Activated naive CD4-positive, alpha-beta T cell treated with anti-CD3 and anti-CD28 coated beads for 36 hours (primary cell): ENCODE measurements at regions not wholly inside any gene's neighbourhood (a gene's known extent, or its start where the extent isn't known, plus 50 kb on each side); places are given as distances from the start of the nearest gene placed in this dataset.

Experiments
- CTCF ChIA-PET: fragments of 350-600 bp; sonication (Branson Sonifier 250); formaldehyde crosslinking; loops from one replicate; lab custom pipeline; 2021; ENCODE audit warnings: antibody characterized with exemption; lab: Charles Lee
- DNase-seq: peaks from one replicate; pipeline ENCODE4 v3.0.0-alpha.2; 2020
- H3K27ac Mint-ChIP-seq: one replicate; pipeline ENCODE4 v1.8.0; 2021; ENCODE audit warnings: mild to moderate bottlenecking, mixed read lengths
- H3K27me3 Mint-ChIP-seq: one replicate; pipeline ENCODE4 v1.8.0; 2021; ENCODE audit warnings: low read depth, mixed read lengths
- H3K36me3 Mint-ChIP-seq: one replicate; pipeline ENCODE4 v1.8.0; 2021; ENCODE audit warnings: low read depth, mixed read lengths
- H3K4me1 Mint-ChIP-seq: one replicate; pipeline ENCODE4 v1.8.0; 2021; ENCODE audit warnings: low read depth, mixed read lengths
- H3K4me3 Mint-ChIP-seq: one replicate; pipeline ENCODE4 v1.8.0; 2021; ENCODE audit warnings: mild to moderate bottlenecking, moderate library complexity, mixed read lengths
- H3K9me3 Mint-ChIP-seq: one replicate; pipeline ENCODE4 v1.8.0; 2021; ENCODE audit warnings: mixed read lengths
- intact Hi-C: fragments of 100-400 bp; cut with micrococcal nuclease; formaldehyde crosslinking; loops from one replicate; pipeline ENCODE4 v1.15.1; 2023

- Mint-ChIP-seq H3K27ac (no peak overlapping the region), H3K36me3 (no peaks in the 10 kb centered on the region), H3K27me3 (no peaks in the 10 kb centered on the region), H3K9me3 (no peaks in the 10 kb centered on the region), H3K4me1 (no peaks in the 10 kb centered on the region), H3K4me3 (no peak overlapping the region)
- DNase-seq = no peak
- CTCF ChIA-PET = no interaction called here
- intact Hi-C loops = no loop called here
Measured at GRCh38 chr22:34950489-34950888, 115.5 kb upstream of the ISX start.

DNA sequence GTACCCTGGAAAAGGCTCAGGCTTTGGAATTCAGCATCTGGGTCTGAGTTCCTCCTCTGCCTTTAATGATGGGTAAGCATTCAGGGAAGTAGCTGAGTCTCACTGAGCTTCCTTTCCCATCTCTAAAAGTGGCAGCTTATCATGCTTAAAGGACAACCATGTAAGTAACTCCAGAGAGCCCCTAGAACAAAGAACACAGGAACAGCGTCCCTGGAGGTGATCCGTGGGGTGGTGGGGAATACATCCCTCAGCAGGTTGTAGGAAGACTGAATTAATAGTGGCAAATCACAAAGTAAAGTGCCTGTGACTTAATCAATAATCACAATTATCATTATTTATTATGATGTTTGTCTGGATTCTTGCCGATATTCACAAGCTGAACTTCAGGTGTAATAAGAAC is 114.7 kb upstream of the ISX start:
- no peaks in the 10 kb centered on the region for H3K36me3 Mint-ChIP-seq
- H3K4me1 Mint-ChIP-seq = no peaks in the 10 kb centered on the region
- DNase-seq = no peak
- H3K27me3 Mint-ChIP-seq = no peaks in the 10 kb centered on the region
- CTCF ChIA-PET = interaction anchor here (0.9 kb wide), 1 partner anchor 15 kb away, joined by 3 read pairs; no protein-coding TSS in a partner anchor
- H3K4me3 Mint-ChIP-seq = no peak overlapping the region
- no peaks in the 10 kb centered on the region for H3K9me3 Mint-ChIP-seq
- intact Hi-C loops = no loop called here
- no peak overlapping the region for H3K27ac Mint-ChIP-seq

- H3K9me3 Mint-ChIP-seq = no peaks in the 10 kb centered on the region
- H3K27me3 Mint-ChIP-seq = peaks cover 4% of the 10 kb centered on the region
- no peaks in the 10 kb centered on the region for H3K4me1 Mint-ChIP-seq
- H3K36me3 Mint-ChIP-seq = no peaks in the 10 kb centered on the region
- H3K4me3 Mint-ChIP-seq = no peak overlapping the region
- CTCF ChIA-PET = interaction anchor here (0.7 kb wide), 1 partner anchor 170 kb away, joined by 3 read pairs; no protein-coding TSS in a partner anchor
- intact Hi-C loops = no loop called here
- no peak for DNase-seq
- no peak overlapping the region for H3K27ac Mint-ChIP-seq
Measured at GRCh38 chr22:34960005-34960404, 106.0 kb upstream of the ISX start.

DNA sequence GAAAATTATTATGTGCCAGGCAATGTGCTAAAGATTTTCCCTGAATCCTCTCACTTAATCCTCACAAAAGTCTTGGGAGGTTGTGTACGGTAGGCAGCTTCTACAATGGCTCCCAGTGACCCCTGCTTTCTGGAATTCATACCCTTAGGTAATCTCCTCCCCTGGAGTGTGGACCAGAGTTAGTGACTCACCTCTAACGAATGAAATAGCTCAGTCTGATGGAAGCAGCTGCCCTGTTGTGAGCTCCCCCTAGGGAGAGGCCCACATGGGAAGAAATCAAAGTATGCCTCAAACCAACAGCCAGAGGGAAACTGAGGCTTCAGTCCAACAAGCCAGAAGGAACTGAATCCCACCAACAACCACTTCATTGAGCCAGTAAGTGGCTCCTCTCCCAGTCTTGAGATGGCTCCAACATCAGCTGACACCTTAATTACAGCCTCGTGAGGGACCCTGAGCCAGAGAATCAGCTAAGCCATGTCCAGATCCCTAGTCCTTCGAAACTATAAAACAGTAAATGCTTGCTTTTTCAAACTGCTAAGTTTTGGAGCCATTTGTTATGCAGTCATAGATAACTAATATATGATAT is 98.9 kb upstream of the ISX start:
- H3K4me3 Mint-ChIP-seq = no peak overlapping the region
- H3K9me3 Mint-ChIP-seq = no peaks in the 10 kb centered on the region
- no peak overlapping the region for H3K27ac Mint-ChIP-seq
- peaks cover 6% of the 10 kb centered on the region for H3K27me3 Mint-ChIP-seq
- DNase-seq = no peak
- CTCF ChIA-PET = interaction anchor here (0.8 to 1.0 kb wide), 2 partner anchors 9 to 16 kb away, joined by 3 read pairs; no protein-coding TSS in a partner anchor
- no peaks in the 10 kb centered on the region for H3K36me3 Mint-ChIP-seq
- intact Hi-C loops = no loop called here
- no peaks in the 10 kb centered on the region for H3K4me1 Mint-ChIP-seq

GRCh38 chr22:34969001-34969790 is 96.8 kb upstream of the ISX start:
- no peaks in the 10 kb centered on the region for H3K4me1 Mint-ChIP-seq

DNA sequence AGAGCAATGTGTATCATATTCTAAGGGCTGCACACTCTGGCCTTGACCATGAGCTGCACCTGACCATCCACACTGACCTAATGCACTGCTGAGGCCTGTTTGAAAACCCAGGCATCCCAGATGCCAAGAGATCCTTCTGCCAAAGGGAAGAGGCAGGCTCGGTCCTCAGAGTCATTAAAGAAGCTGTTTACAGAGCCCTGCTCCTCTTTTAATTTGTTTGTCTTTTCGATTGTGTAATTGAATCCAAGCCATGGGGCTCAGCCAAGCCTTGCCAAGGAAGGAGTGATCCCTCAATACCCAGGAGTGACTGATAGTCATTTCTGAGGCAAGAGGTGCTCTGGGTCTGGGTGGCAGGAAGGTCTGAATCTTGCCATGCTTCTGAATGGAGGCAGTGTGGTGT is 94.5 kb upstream of the ISX start:
- Mint-ChIP-seq H3K4me1 (no peaks in the 10 kb centered on the region), H3K27ac (no peak overlapping the region), H3K4me3 (no peak overlapping the region), H3K36me3 (no peaks in the 10 kb centered on the region), H3K27me3 (peaks cover 6% of the 10 kb centered on the region), H3K9me3 (peaks cover 6% of the 10 kb centered on the region)
- intact Hi-C loops = no loop called here
- DNase-seq = no peak
- CTCF ChIA-PET = no interaction called here

More at GRCh38 chr22:34969001-34969790, 96.8 kb upstream of the ISX start:
- intact Hi-C loops = no loop called here
- no peaks in the 10 kb centered on the region for H3K9me3 Mint-ChIP-seq
- H3K27ac Mint-ChIP-seq = no peak overlapping the region
- H3K27me3 Mint-ChIP-seq = peaks cover 6% of the 10 kb centered on the region
- H3K4me3 Mint-ChIP-seq = no peak overlapping the region
- DNase-seq = no peak
- no peaks in the 10 kb centered on the region for H3K36me3 Mint-ChIP-seq
- CTCF ChIA-PET = no interaction called here

DNA sequence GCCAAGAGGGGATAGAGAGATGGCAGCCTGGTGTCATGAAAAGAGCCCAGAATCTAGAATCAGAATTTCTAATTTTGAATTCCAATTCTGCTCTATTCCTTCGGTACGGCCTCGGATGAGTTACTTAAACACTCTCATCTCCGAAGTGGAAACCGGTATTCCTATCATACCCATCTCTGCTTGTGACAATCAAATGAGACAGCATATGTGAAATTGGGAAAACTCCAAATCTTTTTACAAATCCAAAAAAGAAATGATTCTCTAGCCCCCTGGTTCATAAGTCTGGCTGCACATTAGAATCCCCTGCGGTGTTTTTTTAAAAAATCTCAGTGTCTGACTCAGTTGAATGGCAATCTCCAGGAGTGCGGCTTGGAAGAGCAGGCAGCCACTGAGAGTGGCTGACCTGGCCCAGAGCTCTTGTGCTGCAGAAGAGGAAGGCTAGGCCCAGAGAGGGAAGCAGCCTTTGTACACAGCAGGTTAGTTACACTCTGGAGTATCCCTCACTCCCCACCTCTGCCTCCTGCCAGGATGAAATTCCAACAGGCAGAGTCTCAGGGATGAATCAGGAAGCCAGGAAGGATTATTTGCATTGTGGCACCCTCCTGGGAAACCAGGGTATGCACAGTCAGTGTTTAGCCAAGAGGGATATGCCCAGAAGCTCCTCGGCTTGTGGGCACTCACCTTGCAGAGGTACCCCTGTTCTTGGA is 93.6 kb upstream of the ISX start:
- Mint-ChIP-seq H3K27ac (no peak overlapping the region), H3K27me3 (peaks cover 6% of the 10 kb centered on the region), H3K4me1 (no peaks in the 10 kb centered on the region), H3K4me3 (no peak overlapping the region), H3K9me3 (peaks cover 7% of the 10 kb centered on the region), H3K36me3 (no peaks in the 10 kb centered on the region)
- CTCF ChIA-PET = no interaction called here
- DNase-seq = no peak
- intact Hi-C loops = no loop called here

DNA sequence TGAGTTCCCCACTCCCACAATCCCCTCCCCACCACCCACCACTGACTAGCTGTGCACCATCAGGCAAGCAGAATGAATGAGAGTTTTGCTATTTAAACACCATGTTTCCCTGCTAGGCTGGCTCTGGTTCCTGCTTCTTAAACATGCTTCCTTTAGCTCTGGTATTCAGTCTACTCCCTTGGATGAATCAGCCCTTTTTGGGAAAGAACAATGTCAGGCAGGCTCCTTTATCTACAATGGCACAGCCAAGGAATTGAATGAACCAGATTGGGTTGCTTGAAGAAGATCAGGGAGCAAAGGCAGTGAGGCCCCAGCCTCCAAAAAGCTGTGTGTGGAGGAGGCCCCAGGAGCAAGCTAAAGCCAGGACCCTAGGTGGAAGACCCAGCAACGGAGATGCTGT is 92.9 kb upstream of the ISX start:
- Mint-ChIP-seq H3K27ac (no peak overlapping the region), H3K9me3 (peaks cover 7% of the 10 kb centered on the region), H3K36me3 (no peaks in the 10 kb centered on the region), H3K4me3 (no peak overlapping the region), H3K27me3 (peaks cover 6% of the 10 kb centered on the region), H3K4me1 (no peaks in the 10 kb centered on the region)
- DNase-seq = no peak
- intact Hi-C loops = no loop called here
- CTCF ChIA-PET = no interaction called here

GRCh38 chr22:34973926-34974325 is 92.0 kb upstream of the ISX start:
- no peak for DNase-seq
- Mint-ChIP-seq H3K9me3 (peaks cover 7% of the 10 kb centered on the region), H3K4me1 (no peaks in the 10 kb centered on the region), H3K36me3 (no peaks in the 10 kb centered on the region), H3K4me3 (no peak overlapping the region), H3K27me3 (peaks cover 6% of the 10 kb centered on the region), H3K27ac (no peak overlapping the region)
- CTCF ChIA-PET = no interaction called here
- intact Hi-C loops = no loop called here

DNA sequence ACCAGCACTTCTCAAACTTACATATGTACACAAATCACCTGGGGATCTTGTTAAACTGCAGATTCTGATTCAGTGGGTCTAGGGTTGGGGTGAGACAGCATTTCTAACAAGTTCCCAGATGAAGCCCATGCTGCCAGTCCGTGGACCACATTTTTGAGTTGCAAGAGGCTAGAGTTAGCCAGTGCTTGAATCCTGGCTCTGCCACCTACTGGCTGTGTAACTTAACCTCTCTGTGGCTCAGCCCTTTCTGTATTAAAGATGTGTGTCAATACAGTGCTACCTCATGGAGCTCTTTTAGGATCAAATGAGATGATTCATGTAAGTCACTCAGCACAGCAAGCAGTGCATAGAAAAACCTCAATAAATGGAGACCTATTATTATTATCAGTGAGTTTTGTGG is 90.2 kb upstream of the ISX start:
- no peaks in the 10 kb centered on the region for H3K4me1 Mint-ChIP-seq
- no peak overlapping the region for H3K4me3 Mint-ChIP-seq
- peaks cover 3% of the 10 kb centered on the region for H3K27me3 Mint-ChIP-seq
- H3K27ac Mint-ChIP-seq = no peak overlapping the region
- DNase-seq = no peak
- peaks cover 7% of the 10 kb centered on the region for H3K9me3 Mint-ChIP-seq
- intact Hi-C loops = no loop called here
- no peaks in the 10 kb centered on the region for H3K36me3 Mint-ChIP-seq
- CTCF ChIA-PET = interaction anchor here (1.3 kb wide), 2 partner anchors 8 to 48 kb away, joined by 3 read pairs; no protein-coding TSS in a partner anchor

DNA sequence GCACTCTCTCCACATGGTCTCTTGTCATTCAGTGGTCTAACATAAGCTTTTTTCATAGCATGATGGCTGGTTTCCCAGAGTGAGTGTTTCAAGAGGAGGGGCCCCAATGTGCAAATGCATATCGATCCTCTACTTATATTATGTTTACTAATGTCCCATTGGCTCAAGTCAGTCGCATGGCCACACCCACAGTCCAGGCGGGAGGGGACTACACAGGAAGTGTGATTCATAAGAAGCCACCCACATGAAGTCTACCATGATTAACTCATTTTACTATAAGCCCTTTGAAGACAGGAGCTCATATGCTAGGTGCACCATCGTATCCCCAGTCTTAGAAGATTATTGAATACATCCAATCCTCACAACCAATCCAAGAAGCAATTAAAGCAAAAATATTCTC is 89.5 kb upstream of the ISX start:
- H3K27me3 Mint-ChIP-seq = peaks cover 3% of the 10 kb centered on the region
- no peak overlapping the region for H3K4me3 Mint-ChIP-seq
- peaks cover 7% of the 10 kb centered on the region for H3K9me3 Mint-ChIP-seq
- no peaks in the 10 kb centered on the region for H3K4me1 Mint-ChIP-seq
- CTCF ChIA-PET = interaction anchor here (1.3 kb wide), 2 partner anchors 9 to 48 kb away, joined by 3 read pairs; no protein-coding TSS in a partner anchor
- H3K27ac Mint-ChIP-seq = no peak overlapping the region
- intact Hi-C loops = no loop called here
- peak; percentile 5 for DNase-seq
- H3K36me3 Mint-ChIP-seq = no peaks in the 10 kb centered on the region

DNA sequence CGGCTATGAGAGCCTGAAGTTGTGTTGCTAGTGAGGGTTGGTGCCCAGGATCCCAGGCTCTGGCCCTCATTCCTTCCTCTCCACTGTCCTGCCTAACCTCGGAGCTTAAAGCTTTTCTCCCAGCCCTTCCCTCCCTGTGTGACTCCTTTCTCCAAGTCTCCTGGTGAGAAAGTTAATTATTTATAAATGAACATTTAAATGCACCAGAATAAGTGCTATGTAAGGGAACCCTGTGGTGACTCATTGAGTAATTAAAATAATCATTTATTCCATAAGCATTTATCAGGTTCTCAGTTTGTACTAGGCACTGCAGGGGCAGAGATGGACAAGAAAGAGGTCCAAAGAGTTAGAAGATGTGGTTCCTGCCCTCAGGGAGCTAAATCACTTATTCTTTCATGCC is 89.1 kb upstream of the ISX start:
- Mint-ChIP-seq H3K4me3 (no peak overlapping the region), H3K4me1 (no peaks in the 10 kb centered on the region), H3K36me3 (no peaks in the 10 kb centered on the region), H3K27me3 (peaks cover 2% of the 10 kb centered on the region), H3K9me3 (peaks cover 7% of the 10 kb centered on the region), H3K27ac (no peak overlapping the region)
- no peak for DNase-seq
- intact Hi-C loops = no loop called here
- CTCF ChIA-PET = no interaction called here
